Skeletal muscle cell (primary cell): ENCODE measurements at regions not wholly inside any gene's neighbourhood (a gene's known extent, or its start where the extent isn't known, plus 50 kb on each side); places are given as distances from the start of the nearest gene placed in this dataset.

Experiments
- DNase-seq: peaks from one replicate; pipeline ENCODE4 v3.0.0-alpha.2; 2010; ENCODE audit warnings: low read depth
- H3K4me3 ChIP-seq: 2 replicates; pipeline ENCODE4 v1.5.1; 2011; ENCODE audit warnings: low read depth, mild to moderate bottlenecking, control low read depth, low read length, moderate library complexity

GRCh38 chr1:98034505-98034904, 113.7 kb upstream of the DPYD start:
- no peak overlapping the region for H3K4me3 ChIP-seq

GRCh38 chr1:98032958-98033357, 112.1 kb upstream of the DPYD start:
- H3K4me3 ChIP-seq, result no peak overlapping the region
- DNase-seq, result no peak

More at GRCh38 chr1:98034505-98034904, 113.7 kb upstream of the DPYD start:
- DNase-seq, result no peak

- H3K4me3 ChIP-seq, result no peak overlapping the region
- DNase-seq, result no peak
These were observed 110.1 kb upstream of the DPYD start for GRCh38 chr1:98030976-98031375.

GRCh38 chr1:98030483-98030882, 109.6 kb upstream of the DPYD start:
- no peak for DNase-seq
- H3K4me3 ChIP-seq, result no peak overlapping the region

GRCh38 chr1:98028800-98029199, 108.0 kb upstream of the DPYD start:
- no peak overlapping the region for H3K4me3 ChIP-seq
- DNase-seq, result no peak

- no peak overlapping the region for H3K4me3 ChIP-seq
These were observed 106.4 kb upstream of the DPYD start for GRCh38 chr1:98027103-98027705.

GRCh38 chr1:98025858-98026257, 105.0 kb upstream of the DPYD start:
- H3K4me3 ChIP-seq, result no peak overlapping the region
- DNase-seq, result no peak

More at GRCh38 chr1:98027103-98027705, 106.4 kb upstream of the DPYD start:
- DNase-seq, result no peak

GRCh38 chr1:98021126-98021525, 100.3 kb upstream of the DPYD start:
- H3K4me3 ChIP-seq, result no peak overlapping the region
- no peak for DNase-seq

GRCh38 chr1:98019747-98020146, 98.9 kb upstream of the DPYD start:
- no peak for DNase-seq
- H3K4me3 ChIP-seq, result no peak overlapping the region

GRCh38 chr1:98018074-98018473, 97.2 kb upstream of the DPYD start:
- H3K4me3 ChIP-seq, result no peak overlapping the region
- no peak for DNase-seq

- H3K4me3 ChIP-seq, result no peak overlapping the region
- DNase-seq, result no peak
These were observed 96.3 kb upstream of the DPYD start for GRCh38 chr1:98017184-98017583.

- no peak overlapping the region for H3K4me3 ChIP-seq
- DNase-seq, result no peak
These were observed 87.5 kb upstream of the DPYD start for GRCh38 chr1:98008373-98008772.

GRCh38 chr1:98005326-98006010, 84.6 kb upstream of the DPYD start:
- DNase-seq, result no peak

GRCh38 chr1:98003442-98003841, 82.6 kb upstream of the DPYD start:
- DNase-seq, result no peak

More at GRCh38 chr1:98005326-98006010, 84.6 kb upstream of the DPYD start:
- H3K4me3 ChIP-seq, result no peak overlapping the region

GRCh38 chr1:98002288-98002687, 81.5 kb upstream of the DPYD start:
- no peak for DNase-seq

More at GRCh38 chr1:98003442-98003841, 82.6 kb upstream of the DPYD start:
- H3K4me3 ChIP-seq, result no peak overlapping the region

GRCh38 chr1:98001764-98002163, 80.9 kb upstream of the DPYD start:
- DNase-seq, result no peak
- no peak overlapping the region for H3K4me3 ChIP-seq

More at GRCh38 chr1:98002288-98002687, 81.5 kb upstream of the DPYD start:
- no peak overlapping the region for H3K4me3 ChIP-seq

GRCh38 chr1:97999320-97999719, 78.5 kb upstream of the DPYD start:
- peak; percentile 63 for DNase-seq
- H3K4me3 ChIP-seq, result no peak overlapping the region

GRCh38 chr1:97996880-97997279, 76.0 kb upstream of the DPYD start:
- H3K4me3 ChIP-seq, result no peak overlapping the region
- DNase-seq, result no peak

GRCh38 chr1:97989094-97989680, 68.4 kb upstream of the DPYD start:
- no peak for DNase-seq
- H3K4me3 ChIP-seq, result no peak overlapping the region

- no peak for DNase-seq
- H3K4me3 ChIP-seq, result no peak overlapping the region
These were observed 65.5 kb upstream of the DPYD start for GRCh38 chr1:97986041-97987005.
